B cell (primary cell): ENCODE measurements at regions not wholly inside any gene's neighbourhood (a gene's known extent, or its start where the extent isn't known, plus 50 kb on each side); places are given as distances from the start of the nearest gene placed in this dataset.
"Not testable (repeated sequence)": the region's sequence is repeated elsewhere in the genome, so short reads cannot be mapped to it uniquely, and the experiment has no call there.

Experiments
- ATAC-seq: fragments of 200-7000 bp; cut with Tn5 transposase; one replicate; pipeline ENCODE4 v1.10.0; 2021; ENCODE audit warnings: low read depth, mild to moderate bottlenecking, moderate number of reproducible peaks, moderate library complexity
- CTCF ChIA-PET: fragments of 350-600 bp; sonication (Branson Sonifier 250); formaldehyde crosslinking; loops from one replicate; lab custom pipeline; 2021; ENCODE audit warnings: antibody characterized with exemption, inconsistent platforms; lab: Charles Lee
- POLR2A ChIA-PET: fragments of 350-600 bp; sonication (Branson Sonifier 250); formaldehyde crosslinking; loops from one replicate; lab custom pipeline; 2021; ENCODE audit warnings: antibody characterized with exemption; lab: Charles Lee
- DNase-seq: peaks from one replicate; pipeline ENCODE4 v3.0.0; 2013
- H2AFZ ChIP-seq: 2 replicates; pipeline ENCODE4 v1.6.1; 2012; ENCODE audit warnings: mild to moderate bottlenecking, low read depth, low read length; ENCODE audit not compliant: insufficient read depth, poor library complexity, severe bottlenecking
- H3K27ac ChIP-seq, 2 donors: 1 replicate in 1 of 2; 2 replicates in 1 of 2; pipeline ENCODE4 v1.5.1; 2012 to 2013; ENCODE audit warnings: low read length in 2 of 2, mild to moderate bottlenecking in 2 of 2, moderate library complexity in 1 of 2
- H3K27me3 ChIP-seq, 4 experiments: fragments of 200-600 bp in 1 of 4; sonication (generic) in 1 of 4; replicated peaks in 1 of 4; 1 replicate in 2 of 4; 2 replicates in 2 of 4; pipeline versions ENCODE4 v1.6.1 to v1.7.0; 2013 to 2016; ENCODE audit warnings: low read length in 3 of 4, mild to moderate bottlenecking in 2 of 4, mixed read lengths in 1 of 4, moderate library complexity in 1 of 4; ENCODE audit not compliant: insufficient read depth in 4 of 4, control insufficient read depth in 3 of 4; ENCODE audit errors: control extremely low read depth in 1 of 4
- H3K36me3 ChIP-seq, 2 experiments: replicated peaks in 1 of 2; 1 replicate in 1 of 2; 2 replicates in 1 of 2; pipeline versions ENCODE4 v1.6.1 to v1.7.1; 2013; ENCODE audit warnings: low read length in 1 of 2; ENCODE audit not compliant: insufficient read depth in 2 of 2, control insufficient read depth in 1 of 2; ENCODE audit errors: control extremely low read depth in 1 of 2, extremely low read depth in 1 of 2
- H3K4me1 ChIP-seq, 2 donors: fragments of 200-600 bp in 1 of 2; sonication (generic) in 1 of 2; 1 replicate in 1 of 2; 2 replicates in 1 of 2; pipeline versions ENCODE4 v1.5.1 to v1.6.1; 2013 to 2017; ENCODE audit warnings: low read length in 2 of 2; ENCODE audit not compliant: control insufficient read depth in 2 of 2, insufficient read depth in 2 of 2
- H3K4me2 ChIP-seq: replicated peaks from 2 replicates; pipeline ENCODE3; 2012; ENCODE audit warnings: mild to moderate bottlenecking, low read depth, low read length; ENCODE audit not compliant: poor library complexity, severe bottlenecking
- H3K4me3 ChIP-seq, 5 experiments: fragments of 200-600 bp in 1 of 5; sonication (generic) in 1 of 5; 1 replicate in 3 of 5; 2 replicates in 2 of 5; pipeline versions ENCODE4 v1.5.1 to v1.7.0; 2011 to 2016; ENCODE audit warnings: low read length in 4 of 5, mild to moderate bottlenecking in 4 of 5, low read depth in 2 of 5, control low read depth in 1 of 5, moderate library complexity in 1 of 5; ENCODE audit not compliant: insufficient read depth in 1 of 5; ENCODE audit errors: control extremely low read depth in 1 of 5, extremely low read depth in 1 of 5
- H3K79me2 ChIP-seq: fragments of 200-600 bp; sonication (generic); one replicate; pipeline ENCODE4 v1.6.0; 2016; ENCODE audit warnings: low read length; ENCODE audit not compliant: control insufficient read depth, insufficient read depth
- H3K9ac ChIP-seq: fragments of 200-600 bp; sonication (generic); 2 replicates; pipeline ENCODE4 v1.6.1; 2017; ENCODE audit warnings: mild to moderate bottlenecking, low read length, moderate library complexity
- H3K9me3 ChIP-seq, 3 donors: one replicate each; pipeline versions ENCODE4 v1.6.1 to v1.7.1; 2013; ENCODE audit warnings: low read length in 2 of 3; ENCODE audit not compliant: control insufficient read depth in 2 of 3, insufficient read depth in 1 of 3; ENCODE audit errors: control extremely low read depth in 1 of 3
- H4K20me1 ChIP-seq: 2 replicates; pipeline ENCODE4 v1.6.0; 2012; ENCODE audit warnings: mild to moderate bottlenecking, low read length; ENCODE audit not compliant: insufficient read depth, control insufficient read depth, poor library complexity, severe bottlenecking
- H3K27ac Mint-ChIP-seq: one replicate; pipeline ENCODE4 v1.8.0; 2021; ENCODE audit warnings: mixed read lengths
- H3K27me3 Mint-ChIP-seq: one replicate; pipeline ENCODE4 v1.8.0; 2021; ENCODE audit warnings: mixed read lengths
- H3K4me1 Mint-ChIP-seq: one replicate; pipeline ENCODE4 v1.8.0; 2021; ENCODE audit warnings: mixed read lengths
- H3K4me3 Mint-ChIP-seq: one replicate; pipeline ENCODE4 v1.8.0; 2021; ENCODE audit warnings: mixed read lengths
- H3K9me3 Mint-ChIP-seq: one replicate; pipeline ENCODE4 v1.8.0; 2022; ENCODE audit warnings: mixed read lengths; ENCODE audit not compliant: insufficient read depth
- CTCF ChIP-seq: fragments of 200-600 bp; IDR thresholded peaks from one replicate; pipeline ENCODE4 v1.8.0; 2022; ENCODE audit warnings: antibody characterized with exemption, mild to moderate bottlenecking
- EZH2 ChIP-seq: IDR thresholded peaks from 2 replicates; pipeline ENCODE4 v1.6.1; 2012; ENCODE audit warnings: borderline replicate concordance, low read depth, mild to moderate bottlenecking, moderate library complexity, low read length; ENCODE audit not compliant: insufficient read depth, poor library complexity, severe bottlenecking
- WGBS: methylation state at CpG from one replicate; pipeline ENCODE4 v1.1.5; 2013; ENCODE audit warnings: missing lambda C conversion rate; ENCODE audit not compliant: insufficient coverage; 5-methylcytosine and 5-hydroxymethylcytosine counted together
- intact Hi-C: fragments of 100-400 bp; cut with micrococcal nuclease; formaldehyde crosslinking; loops from one replicate; pipeline ENCODE4 v1.10.0; 2022

GRCh38 chr12:92233346-92234015, 87.8 kb upstream of the BTG1 start:
- Histone ChIP-seq H3K4me1 (peaks cover 2 to 3% of the 10 kb centered on the region in 2 donors), H3K4me3 (no peak overlapping the region), H3K9me3 (no peaks in the 10 kb centered on the region), H2AFZ (no peak overlapping the region), H3K9ac (no peak overlapping the region), H3K27ac (no peak overlapping the region), H3K4me2 (no peak overlapping the region), H3K27me3 (no peaks in the 10 kb centered on the region), H3K36me3 (no peaks in the 10 kb centered on the region), H3K79me2 (no peaks in the 10 kb centered on the region), H4K20me1 (no peaks in the 10 kb centered on the region)
- no peaks in the 10 kb centered on the region for H3K9me3 Mint-ChIP-seq
- H3K27me3 Mint-ChIP-seq, result no peaks in the 10 kb centered on the region
- H3K4me1 Mint-ChIP-seq, result peaks cover 12% of the 10 kb centered on the region
- CTCF ChIA-PET, result no interaction called here
- ATAC-seq (no peak), DNase-seq (no peak)
- 100% methylated on average over 3 of the region's 5 CpGs for WGBS
- POLR2A ChIA-PET, result no interaction called here
- no peak overlapping the region for H3K4me3 Mint-ChIP-seq
- no peak overlapping the region for H3K27ac Mint-ChIP-seq
- intact Hi-C loops, result no loop called here
- TF ChIP-seq EZH2 (no peak), CTCF (no peak)

- peaks cover 12% of the 10 kb centered on the region for H3K4me1 Mint-ChIP-seq
- H3K9me3 Mint-ChIP-seq, DNase-seq, intact Hi-C loops, H3K4me1 ChIP-seq, H3K9ac ChIP-seq, CTCF ChIA-PET, H3K4me3 Mint-ChIP-seq, H3K9me3 ChIP-seq, H3K27ac Mint-ChIP-seq, H3K4me2 ChIP-seq, H4K20me1 ChIP-seq, H2AFZ ChIP-seq, H3K36me3 ChIP-seq, ATAC-seq, H3K79me2 ChIP-seq, H3K27me3 ChIP-seq, H3K27me3 Mint-ChIP-seq, POLR2A ChIA-PET, H3K4me3 ChIP-seq, H3K27ac ChIP-seq: not testable (repeated sequence)
- WGBS, result no CpG with 5 or more reads among the region's 2 CpGs
Measured at GRCh38 chr12:92232371-92232932, 86.8 kb upstream of the BTG1 start.

GRCh38 chr12:92231945-92232344, 86.3 kb upstream of the BTG1 start:
- H3K79me2 ChIP-seq, CTCF ChIA-PET, H3K4me3 Mint-ChIP-seq, H2AFZ ChIP-seq, ATAC-seq, H3K4me2 ChIP-seq, H3K27ac Mint-ChIP-seq, H3K27me3 Mint-ChIP-seq, H3K36me3 ChIP-seq, intact Hi-C loops, H3K4me1 ChIP-seq, H3K27me3 ChIP-seq, H3K9me3 ChIP-seq, H3K4me3 ChIP-seq, H3K9ac ChIP-seq, H3K27ac ChIP-seq, POLR2A ChIA-PET, H3K9me3 Mint-ChIP-seq, DNase-seq, H4K20me1 ChIP-seq: not testable (repeated sequence)
- no CpG with 5 or more reads among the region's 3 CpGs for WGBS
- H3K4me1 Mint-ChIP-seq, result peaks cover 12% of the 10 kb centered on the region
